ELR (cell line): ENCODE measurements at regions not wholly inside any gene's neighbourhood (a gene's known extent, or its start where the extent isn't known, plus 50 kb on each side); places are given as distances from the start of the nearest gene placed in this dataset.
"Not testable (repeated sequence)": the region's sequence is repeated elsewhere in the genome, so short reads cannot be mapped to it uniquely, and the experiment has no call there.

Source experiments
- DNase-seq: peaks from one replicate; pipeline ENCODE4 v3.0.0-alpha.2; 2015; ENCODE audit warnings: low read depth

DNA sequence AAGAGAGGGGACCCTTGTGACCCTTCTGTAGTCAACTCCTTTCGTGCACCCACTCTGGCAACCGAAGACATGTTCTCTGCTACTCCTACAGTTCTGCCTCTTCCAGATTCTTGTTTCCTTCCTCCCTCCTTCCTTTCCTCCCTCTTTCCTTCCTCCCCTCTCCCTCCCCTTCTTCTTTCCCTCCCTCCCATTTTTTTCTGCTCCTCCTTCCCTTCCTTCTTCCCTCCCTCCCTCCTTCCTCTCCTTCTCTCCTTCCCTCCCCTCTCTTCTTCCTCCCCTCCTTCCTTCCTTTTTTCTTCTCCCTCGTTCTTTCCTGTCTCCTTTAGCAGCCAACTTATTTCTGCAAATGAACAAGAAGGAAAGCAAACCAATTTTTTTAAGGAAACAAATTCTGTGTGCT lies 111.5 kb downstream of the NPTX2 start:
- no peak for DNase-seq

DNA sequence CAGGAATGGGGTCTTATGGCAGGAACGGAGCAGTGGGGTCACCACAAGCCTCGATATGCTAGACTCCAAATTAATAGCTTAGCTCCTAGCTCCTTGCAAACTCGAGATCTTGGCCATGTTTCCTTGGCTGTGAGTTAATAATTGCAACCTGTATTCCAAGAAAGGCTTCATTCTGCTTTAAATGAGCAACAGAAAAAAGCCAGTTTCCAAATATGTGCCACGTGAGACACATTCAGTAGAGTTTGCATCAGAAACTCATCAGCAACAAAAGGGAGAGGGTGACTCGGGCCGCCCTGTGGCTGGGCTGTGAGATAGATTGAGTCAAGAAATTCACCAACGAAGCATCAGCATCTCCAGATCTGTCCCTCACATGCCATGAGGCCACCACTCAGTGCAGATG lies 112.0 kb downstream of the NPTX2 start:
- no peak for DNase-seq

DNA sequence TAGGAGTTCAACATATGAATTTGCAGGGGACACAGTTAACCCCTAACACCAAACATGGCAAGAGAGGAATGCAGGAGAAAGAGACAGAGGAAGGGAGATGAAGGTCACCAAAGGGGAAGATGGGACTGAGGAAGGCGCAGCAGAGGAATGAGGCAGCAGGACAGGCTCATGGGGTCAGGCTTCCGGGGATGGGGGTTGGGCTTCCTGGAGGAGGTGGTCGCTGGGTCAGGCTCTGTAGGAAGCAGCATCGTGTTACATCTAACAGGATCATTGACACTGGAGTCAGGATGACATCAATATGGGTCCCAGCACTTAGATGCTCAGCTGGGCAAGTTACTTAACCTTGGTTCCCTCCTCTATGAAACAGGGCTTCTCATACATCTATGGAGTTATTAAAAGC lies 113.2 kb downstream of the NPTX2 start:
- DNase-seq = no peak

DNA sequence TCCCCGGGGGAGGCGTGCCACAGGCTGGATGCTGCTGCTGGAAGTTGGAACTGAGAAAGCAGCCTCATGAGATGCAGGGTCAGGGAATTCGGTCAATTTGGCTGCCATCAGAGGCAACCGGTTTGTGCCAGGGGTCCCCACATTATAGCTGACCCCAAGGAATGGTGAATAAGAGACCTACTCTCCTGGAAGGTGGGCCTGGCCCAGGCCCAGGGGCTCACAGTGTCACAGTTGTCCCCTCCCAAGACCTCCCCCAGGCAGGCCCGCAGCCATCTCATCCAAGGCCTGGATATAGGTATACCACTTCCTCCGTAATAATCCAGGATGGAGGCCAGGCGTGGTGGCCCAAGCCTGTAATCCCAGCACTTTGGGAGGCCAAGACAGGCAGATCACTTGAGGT lies 114.6 kb downstream of the NPTX2 start:
- no peak for DNase-seq

DNA sequence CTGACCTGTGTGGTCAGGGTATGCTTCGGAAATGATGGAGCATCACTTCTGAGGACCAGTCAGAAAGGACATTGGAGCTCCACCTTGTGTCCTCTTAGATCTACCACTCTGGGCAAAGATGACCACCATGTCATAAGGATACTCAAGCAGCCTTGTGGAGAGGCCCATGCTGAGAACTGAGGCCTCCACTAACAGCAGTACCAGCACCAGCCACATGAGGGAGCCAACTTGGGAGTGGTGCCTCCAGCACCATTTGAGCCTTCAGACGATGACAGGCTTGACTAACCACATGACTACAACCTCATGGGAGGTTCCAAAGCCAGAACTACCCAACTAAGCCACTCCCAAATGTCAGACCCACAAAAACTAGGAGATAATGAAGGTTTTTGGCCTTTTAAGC lies 116.0 kb downstream of the NPTX2 start:
- peak; percentile 55 for DNase-seq

DNA sequence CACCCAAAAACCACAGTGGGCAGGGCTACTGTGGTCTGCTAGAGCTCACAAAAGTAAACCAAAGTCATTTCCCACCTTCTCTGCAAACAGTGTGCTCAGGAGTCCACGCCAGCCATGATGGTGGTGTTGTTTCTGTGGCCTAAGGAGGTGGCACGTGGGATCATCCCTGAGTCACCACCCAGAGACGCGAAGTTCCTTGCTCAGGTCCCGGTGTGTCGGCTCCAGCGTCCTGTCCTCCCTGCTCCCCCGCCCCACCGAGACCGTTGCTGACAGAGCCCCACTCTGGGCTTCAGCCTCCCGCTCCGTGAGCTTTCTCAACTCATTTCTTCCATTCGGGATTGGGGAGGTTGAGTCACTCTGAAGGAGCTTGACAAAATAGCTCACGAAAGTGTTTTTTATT lies 118.7 kb downstream of the NPTX2 start:
- no peak for DNase-seq

DNA sequence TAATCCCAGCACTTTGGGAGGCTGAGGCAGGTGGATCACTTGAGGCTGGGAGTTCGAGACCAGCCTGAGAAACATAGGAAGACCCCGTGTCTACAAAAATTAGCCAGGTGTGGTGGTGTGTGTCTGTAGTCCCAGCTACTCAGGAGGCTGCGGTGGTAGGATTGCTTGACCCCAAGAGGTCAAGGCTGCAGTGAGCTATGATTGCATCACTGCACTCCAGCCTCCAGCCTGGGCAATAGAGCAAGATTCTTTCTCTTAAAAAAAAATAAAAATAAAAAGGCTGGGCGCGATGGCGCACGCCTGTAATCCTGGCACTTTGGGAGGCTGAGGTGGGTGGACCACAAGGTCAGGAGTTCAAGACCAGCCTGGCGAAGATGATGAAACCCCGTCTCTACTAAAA lies 119.4 kb downstream of the NPTX2 start:
- not testable (repeated sequence) for DNase-seq

DNA sequence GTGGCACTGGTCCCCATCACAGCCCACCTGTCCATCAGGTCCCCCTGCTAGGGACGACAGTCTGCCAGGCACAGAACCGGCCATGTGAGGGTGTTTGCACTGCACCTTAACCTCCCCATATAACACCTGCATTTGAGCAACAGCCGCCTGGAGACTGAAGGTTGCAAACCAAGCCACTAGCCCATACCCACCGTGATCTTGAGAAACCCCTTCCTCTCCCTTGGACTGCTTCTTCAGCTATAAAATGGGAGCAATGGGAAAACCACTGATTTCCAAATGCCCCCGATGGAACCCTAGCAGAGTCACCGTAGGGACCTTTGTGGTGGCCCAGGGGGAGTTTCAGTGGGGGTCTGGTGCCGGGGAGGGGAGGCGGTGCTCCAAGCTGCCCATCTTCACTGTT lies 120.1 kb downstream of the NPTX2 start:
- no peak for DNase-seq

DNA sequence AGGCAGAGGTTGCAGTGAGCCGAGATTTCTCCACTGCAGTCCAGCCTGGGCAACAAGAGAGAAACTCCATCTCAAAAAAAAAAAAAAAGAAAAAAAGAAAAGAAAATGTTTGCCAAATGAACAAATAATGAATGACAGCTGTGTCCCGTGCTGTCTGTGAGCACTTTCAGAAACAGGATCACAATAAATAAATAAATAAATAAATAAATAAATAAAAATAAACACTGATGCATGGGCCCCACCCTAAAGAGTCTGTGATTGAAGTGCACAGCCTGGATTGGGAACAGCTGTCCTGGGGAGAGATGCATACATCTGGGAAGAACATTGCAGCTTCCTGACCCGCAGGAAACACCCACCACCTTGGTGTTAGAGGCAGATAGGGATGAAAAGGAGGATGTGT lies 123.6 kb downstream of the NPTX2 start:
- no peak for DNase-seq

DNA sequence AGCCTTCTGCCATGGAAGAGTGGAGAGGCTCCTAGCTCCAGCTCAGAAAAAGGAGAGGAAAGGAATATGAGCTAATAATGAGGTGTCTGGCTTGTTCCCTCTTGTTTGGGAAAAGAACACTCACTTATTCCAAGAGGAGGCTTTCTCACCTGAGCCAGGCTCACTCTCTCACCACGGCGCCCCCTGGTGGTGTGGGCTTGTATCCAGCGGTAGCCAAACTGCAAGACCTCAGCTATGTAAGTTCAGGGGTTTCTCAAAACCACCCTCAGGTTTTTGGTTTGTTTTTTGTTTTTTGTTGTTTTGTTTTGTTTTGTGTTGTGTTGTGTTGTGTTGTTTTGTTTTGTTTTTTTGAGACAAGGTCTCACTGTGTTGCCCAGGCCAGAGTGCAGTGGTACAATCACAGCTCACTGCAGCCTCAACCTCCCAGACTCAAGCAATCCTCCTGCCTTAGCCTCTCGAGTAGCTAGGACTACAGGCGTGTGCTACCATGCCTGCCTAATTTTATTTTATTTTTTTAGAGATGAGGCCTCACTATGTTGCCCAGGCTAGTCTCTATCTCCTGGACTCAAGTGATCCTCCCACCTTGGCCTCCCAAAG lies 124.0 kb downstream of the TMEM130 start:
- DNase-seq = peak; percentile 64

DNA sequence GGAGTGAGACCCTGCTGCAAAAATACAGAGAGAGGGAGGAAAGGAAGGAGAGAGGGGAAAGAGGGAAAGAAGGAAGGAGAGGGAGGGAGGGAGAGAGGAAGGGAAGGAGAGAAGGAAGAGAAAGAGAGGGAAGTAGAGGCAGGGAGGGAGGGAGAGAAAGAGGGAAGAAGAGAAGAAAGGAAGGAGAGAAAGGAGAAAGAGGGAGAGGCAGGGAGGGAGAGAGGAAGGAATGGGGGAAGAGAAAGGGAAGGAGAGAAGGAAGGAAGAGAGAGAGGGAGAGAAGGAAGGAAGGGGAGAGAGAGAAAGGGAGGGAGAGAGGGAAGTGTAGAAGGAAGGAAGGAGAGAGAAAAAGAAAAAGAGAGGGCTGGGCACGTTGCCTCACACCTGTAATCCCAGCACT lies 121.7 kb downstream of the TMEM130 start:
- DNase-seq = no peak

DNA sequence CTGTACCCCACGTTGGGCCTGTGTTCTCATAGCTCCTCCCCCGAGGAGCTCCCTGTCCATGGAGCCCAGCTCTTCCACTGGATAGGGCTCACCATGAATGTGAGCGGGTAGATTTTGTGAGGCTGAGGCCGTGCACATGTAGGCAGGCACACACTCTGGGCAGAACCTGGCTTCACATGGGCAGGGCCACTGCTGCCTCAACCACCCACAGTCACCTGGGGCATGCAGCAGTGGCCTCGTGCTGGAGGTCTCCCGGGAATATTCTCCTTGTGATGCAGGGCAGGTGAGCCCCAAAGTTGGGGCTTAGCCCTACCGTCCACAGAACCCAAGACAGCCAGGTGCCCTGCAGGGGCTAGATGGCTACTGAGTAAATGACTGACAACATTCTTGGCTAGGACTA lies 116.6 kb downstream of the TMEM130 start:
- DNase-seq = no peak

DNA sequence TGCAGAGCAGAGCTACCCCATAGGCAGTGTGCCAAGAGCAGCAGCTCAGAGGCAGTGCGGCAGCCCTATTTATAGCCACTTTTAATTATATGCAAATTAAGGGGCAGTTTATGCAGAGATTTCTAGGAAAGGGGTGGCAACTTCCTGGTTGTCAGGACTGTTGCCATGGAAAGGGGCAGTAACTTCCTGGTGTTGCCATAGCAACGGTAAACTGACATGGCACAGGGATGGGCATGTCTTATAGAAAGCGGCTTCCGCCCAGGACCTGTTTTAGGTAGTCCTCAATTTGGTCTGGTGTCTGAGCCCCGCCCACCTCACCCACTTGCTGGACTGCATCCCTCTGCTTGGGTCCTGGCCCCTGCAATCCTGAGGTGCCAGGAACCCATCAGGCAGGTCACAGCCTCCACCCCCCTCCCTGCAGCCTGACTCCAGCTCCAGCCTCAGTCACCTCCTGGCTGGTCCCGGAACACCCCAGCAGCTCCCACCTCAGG lies 115.8 kb downstream of the TMEM130 start:
- DNase-seq = peak; percentile 5

DNA sequence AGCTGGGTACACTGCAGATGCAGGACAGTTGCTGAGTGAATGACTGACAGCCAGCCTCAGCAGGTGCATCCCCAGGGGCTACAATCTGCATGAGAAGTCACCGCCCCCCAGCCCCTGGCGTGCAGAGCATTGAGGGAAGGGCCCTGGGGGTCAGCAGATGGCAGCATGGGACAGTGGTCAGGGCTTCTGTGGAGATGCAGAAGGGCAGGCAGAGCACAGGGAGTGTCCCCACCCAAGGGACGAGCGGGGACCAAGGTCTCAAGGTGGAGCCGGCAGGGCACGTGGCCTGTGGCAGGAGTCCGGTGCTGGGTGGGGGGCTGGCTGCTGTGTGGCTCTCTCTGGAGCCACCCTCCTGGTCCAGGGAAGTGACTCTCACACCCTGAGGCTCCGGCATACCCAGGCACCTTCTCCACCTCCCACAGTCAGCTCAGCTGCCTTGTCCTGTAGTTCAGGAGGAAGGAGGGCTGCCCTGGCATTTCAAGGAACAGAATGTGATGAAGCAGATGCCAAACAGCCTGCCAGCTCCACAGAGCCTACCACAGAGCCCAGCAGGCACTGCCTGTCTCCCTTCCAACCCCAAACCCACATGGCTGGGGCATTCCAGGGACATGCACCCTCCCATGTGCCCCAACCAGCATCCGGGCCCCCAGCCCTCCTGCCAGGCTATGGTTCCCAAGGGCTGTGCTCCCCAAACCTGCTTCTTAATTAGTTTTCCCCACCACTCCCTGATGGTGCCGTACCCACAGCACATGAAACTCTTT lies 114.5 kb downstream of the TMEM130 start:
- no peak for DNase-seq

DNA sequence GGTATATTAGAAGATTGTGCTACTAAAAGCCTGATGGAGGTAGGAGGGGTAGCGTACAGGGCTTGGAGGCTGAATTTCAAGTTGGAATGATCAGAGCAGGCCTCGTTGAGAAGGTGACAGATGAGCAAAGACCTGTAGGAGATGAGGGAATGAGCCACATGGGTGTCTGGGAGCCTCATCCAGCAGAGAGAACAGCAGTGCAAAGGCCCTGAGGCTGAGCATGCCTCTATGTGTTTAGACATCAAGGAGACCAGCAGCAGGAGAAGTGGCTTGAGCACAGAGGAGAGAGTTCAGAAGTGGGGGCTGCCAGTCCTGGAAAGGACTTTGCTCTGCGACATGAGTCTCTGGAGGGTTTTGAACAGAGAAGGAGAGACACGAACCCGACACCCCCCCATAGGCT lies 111.7 kb downstream of the TMEM130 start:
- no peak for DNase-seq

DNA sequence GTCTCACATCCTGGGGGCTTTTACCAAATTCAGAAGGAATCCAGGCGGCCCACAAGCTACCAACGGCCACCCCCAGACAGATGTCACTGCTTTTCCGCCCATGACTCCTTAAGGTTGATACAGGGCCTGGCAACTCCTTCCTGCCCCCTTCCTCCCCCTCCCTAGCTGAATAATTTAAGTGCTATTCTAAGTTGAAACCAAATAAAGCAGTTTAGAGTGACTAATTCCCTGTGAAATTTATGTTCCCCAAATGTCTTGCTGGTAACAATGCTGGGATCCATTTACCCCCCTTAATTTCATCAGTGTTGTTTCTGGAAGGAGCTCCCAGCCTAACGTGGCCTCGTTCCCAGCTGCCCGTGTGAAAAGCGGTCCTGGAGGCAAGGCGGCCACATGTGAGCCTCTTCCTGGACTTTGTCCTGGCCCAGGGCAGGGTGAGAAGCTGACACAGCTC lies 109.6 kb downstream of the TMEM130 start:
- peak; percentile 0 for DNase-seq

DNA sequence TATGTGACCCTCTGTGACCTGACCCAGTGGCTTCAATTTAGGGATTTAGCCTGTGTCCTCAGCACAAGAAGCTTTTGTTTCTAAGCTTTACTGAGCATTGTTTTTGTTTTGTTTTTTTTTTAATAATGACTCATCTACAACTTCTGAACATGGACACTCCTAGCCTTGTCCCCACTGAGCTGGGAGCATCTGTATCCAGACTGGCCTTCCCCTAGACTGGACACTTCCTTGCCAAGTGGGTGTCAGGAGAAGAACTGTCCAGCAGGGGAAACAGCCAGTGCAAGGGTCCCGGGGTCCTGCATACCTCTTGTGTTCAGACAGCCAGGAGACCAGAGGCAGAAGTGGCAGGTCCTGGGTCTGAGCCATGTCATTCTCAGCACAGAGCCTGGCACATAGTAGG lies 108.6 kb downstream of the TMEM130 start:
- DNase-seq = no peak

DNA sequence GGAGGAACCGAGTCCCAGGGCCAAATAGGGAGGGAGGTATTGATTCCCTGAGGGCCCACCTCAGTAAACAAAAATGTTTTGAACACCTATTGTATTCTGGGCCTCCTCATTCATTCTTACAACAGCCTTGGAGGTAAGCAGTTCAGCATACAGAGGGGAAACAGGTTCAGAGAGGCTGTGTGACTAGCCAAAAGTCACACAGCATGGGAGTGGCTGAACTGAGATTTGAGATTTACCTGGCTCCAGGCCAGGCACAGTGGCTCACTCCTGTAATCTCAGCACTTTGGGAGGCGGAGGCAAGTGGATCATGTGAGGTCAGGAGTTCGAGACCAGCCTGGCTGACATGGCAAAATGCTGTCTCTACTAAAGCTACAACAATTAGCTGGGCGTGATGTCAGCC lies 107.2 kb downstream of the TMEM130 start:
- no peak for DNase-seq

DNA sequence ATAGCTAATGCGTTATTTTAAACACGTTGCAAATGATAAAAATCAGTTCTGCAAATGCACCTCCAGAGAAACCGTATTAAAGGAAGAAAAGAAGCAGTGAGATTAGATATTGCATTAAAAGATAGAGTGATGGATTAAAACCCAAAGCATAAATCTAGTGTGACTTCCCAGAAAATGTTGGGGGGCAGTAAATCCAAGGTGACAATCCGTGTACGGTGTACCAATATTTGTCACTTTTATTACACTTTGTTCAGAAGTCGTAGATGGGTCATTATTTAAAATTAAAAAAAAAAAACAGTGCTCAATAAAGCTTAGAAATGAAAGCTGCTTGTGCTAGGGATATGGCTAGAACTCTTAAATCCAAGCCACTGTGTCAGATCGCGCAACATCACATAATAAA lies 106.4 kb downstream of the TMEM130 start:
- DNase-seq = no peak

DNA sequence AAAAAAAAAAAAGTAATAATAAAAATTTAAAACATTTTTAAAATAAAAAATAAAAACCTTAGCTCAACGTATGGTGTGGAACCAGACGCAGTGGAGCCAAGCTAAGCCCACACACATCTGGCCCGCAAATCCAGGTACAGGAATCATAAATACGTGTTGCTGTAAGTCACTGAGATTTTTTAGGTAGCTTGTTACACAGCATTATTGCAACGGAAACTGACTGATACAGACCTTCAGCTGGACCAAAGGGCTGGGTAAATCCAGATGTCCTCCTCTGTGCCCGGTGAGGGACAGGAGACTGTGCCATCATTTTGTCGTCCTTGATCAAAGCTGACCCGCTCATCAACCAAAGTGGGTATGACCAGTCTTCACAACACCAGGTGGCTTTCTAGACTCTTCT lies 104.9 kb downstream of the TMEM130 start:
- DNase-seq = no peak

DNA sequence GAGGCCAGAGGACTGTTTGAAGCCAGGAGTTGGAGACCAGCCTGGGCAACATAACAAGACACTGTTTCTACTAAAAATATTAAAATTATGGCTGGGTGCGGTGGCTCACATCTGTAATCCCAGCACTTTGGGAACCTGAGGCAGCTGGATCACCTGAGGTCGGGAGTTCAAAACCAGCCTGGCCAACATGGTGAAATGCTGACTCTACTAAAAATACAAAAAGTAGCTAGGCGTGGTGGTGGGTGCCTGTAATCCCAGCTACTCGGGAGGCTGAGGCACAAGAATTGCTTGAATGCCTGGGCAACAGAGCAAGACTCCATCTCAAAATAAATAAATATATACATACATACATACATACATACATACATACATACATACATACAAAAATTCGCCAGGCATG lies 99.7 kb downstream of the TMEM130 start:
- DNase-seq = not testable (repeated sequence)

DNA sequence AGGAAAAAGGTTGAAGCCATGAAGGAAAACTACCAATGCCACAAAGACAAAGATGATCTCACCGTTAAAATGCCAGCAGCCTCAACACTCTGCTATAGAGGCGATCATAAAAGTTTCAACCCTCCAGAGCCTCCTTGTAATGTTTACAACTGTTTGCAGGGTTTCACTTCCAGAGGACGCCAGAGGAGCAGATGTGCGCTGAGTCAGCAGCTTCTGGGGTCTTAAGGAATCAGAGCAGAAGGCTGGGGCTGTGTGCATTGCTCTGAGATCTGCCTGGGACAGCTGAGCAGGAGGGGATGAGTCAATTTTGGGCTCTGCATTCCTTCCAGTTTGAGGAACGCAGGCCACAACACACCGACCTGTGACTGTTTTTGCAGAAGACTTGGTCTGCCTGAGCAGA lies 98.3 kb downstream of the TMEM130 start:
- peak; percentile 38 for DNase-seq

DNA sequence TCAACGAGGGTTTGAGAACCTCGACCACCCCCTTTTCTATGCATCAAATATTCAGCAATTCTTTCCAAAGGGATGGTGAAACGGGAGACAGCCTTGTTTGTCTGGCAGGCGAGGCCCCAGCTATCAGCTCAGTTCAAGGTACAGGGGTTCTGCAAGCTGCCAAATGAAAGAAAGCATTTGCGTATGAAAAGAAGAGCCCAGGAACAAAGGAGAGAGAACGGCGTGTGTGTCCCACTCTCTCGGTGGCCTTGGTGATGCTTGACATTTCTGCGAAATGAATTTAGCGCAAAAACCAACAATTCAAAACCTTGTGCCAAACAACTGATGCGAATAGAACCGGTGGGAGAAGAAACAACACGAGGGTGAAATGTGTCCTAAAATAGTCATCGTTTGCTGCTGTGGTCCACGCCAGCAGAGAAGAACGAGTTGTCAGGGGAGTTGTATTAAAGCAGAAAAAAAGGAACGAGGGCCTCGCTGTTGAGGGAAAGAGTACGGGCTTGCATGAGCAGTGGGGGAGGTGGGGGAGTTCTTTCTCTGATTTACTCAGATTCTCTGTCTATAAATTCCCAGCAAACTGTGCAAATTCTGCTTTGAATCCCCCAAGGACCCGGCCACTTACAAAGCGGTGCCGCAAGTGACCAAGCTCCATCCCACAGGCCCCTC lies 97.7 kb downstream of the TMEM130 start:
- DNase-seq = no peak
